Ovary (tissue), 7 donors: ENCODE measurements at regions not wholly inside any gene's neighbourhood (a gene's known extent, or its start where the extent isn't known, plus 50 kb on each side); places are given as distances from the start of the nearest gene placed in this dataset.

Experiments used
- DNase-seq, 5 donors: peaks; one replicate each; pipeline ENCODE4 v3.0.0-alpha.2; 2019 to 2020
- H3K27ac ChIP-seq, 2 donors: fragments of 200-600 bp; one replicate each; pipeline versions ENCODE4 v1.5.1 to v1.8.0; 2019 to 2022
- H3K27me3 ChIP-seq: fragments of 200-600 bp; one replicate; pipeline ENCODE4 v1.8.0; 2022
- H3K36me3 ChIP-seq: fragments of 200-600 bp; sonication (generic); one replicate; pipeline ENCODE4 v1.5.1; 2019
- H3K4me1 ChIP-seq: one replicate; pipeline ENCODE4 v1.8.1; 2013; ENCODE audit warnings: mild to moderate bottlenecking, moderate library complexity; ENCODE audit not compliant: insufficient read depth
- H3K4me3 ChIP-seq: fragments of 200-600 bp; sonication (generic); one replicate; pipeline ENCODE4 v1.5.1; 2017
- H3K9me3 ChIP-seq, 2 donors: fragments of 200-600 bp in 1 of 2; sonication (generic) in 1 of 2; one replicate each; pipeline versions ENCODE4 v1.5.1 to v1.8.1; 2013 to 2019; ENCODE audit warnings: mild to moderate bottlenecking in 1 of 2, moderate library complexity in 1 of 2
- CTCF ChIP-seq, 3 donors: fragments of 450-650 bp in 2 of 3; fragments of 200-600 bp in 1 of 3; IDR thresholded peaks; one replicate each; pipeline versions ENCODE4 v1.5.1 to v1.8.0; 2016 to 2022; ENCODE audit warnings: antibody characterized with exemption in 3 of 3, mild to moderate bottlenecking in 1 of 3
- EP300 ChIP-seq: sonication (generic); formaldehyde crosslinking; IDR thresholded peaks from one replicate; pipeline ENCODE4 v1.6.1; 2017; ENCODE audit warnings: antibody characterized with exemption
- POLR2A ChIP-seq: fragments of 450-650 bp; IDR thresholded peaks from one replicate; pipeline ENCODE4 v1.6.1; 2017; ENCODE audit warnings: antibody characterized with exemption, mild to moderate bottlenecking, moderate library complexity
- WGBS, 3 donors: extraction: QIAGEN DNeasy Blood & Tissue Kit in 1 of 3; methylation state at CpG; one replicate each; pipeline versions ENCODE4 v1.1.5 to v1.1.7; 2013 to 2017; 5-methylcytosine and 5-hydroxymethylcytosine counted together
- intact Hi-C, 4 donors: fragments of 100-400 bp; cut with DNase I; formaldehyde crosslinking; loops; one replicate each; pipeline versions ENCODE4 v1.11.0 to v1.15.1; 2022 to 2023
- donor health status: DM: no; HTN: no; CAD: no; lungs with moderate emphysema.
- donor health status: DM: no; HTN: no; CAD: no.
- donor health status: Bipolar disorder and iron deficiency.
- donor health status: DM: no; HTN: no; CAD: no.
- donor health status: DM: yes; HTN: yes; CAD: no.

DNA sequence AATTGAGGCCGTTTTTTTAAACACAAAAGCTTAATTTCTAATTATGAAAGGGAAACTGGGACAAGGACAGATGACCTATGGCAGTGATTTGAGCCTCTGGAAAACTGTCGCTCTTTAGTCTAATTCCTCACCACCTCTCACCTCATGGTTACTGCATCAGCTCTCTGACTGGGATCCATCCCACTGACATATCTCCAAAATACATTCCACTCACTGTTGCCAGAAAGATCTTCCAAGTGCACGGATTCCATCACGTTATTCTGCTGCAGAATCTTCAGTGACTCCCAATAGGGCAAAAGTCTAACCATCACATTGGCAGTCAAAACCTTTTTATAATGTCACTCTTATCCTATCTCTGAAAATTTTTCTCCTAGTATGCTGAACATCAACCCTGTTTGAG is 132.3 kb upstream of the MB21D2 start:
- H3K36me3 ChIP-seq: no peaks in the 10 kb centered on the region
- no peak for DNase-seq
- no peak for TF ChIP-seq POLR2A
- no peak for TF ChIP-seq EP300
- no peak for TF ChIP-seq CTCF (IDR thresholded peaks at IDR 0.05)
- H3K27ac ChIP-seq: no peak overlapping the region
- H3K9me3 ChIP-seq: no peaks in the 10 kb centered on the region
- WGBS, 3 donors: 19 to 28% (median 23%) methylated on average over 4 of the region's 4 CpGs
- no peaks in the 10 kb centered on the region for H3K4me1 ChIP-seq
- no peak overlapping the region for H3K4me3 ChIP-seq
- H3K27me3 ChIP-seq: no peaks in the 10 kb centered on the region
- intact Hi-C loops: loop anchor here in 3 of 4 donors (5.0 to 10.0 kb wide), 3 partner anchors 95 to 235 kb away; no protein-coding TSS in a partner anchor

GRCh38 chr3:193051314-193051713 is 133.7 kb upstream of the MB21D2 start:
- TF ChIP-seq POLR2A: no peak
- no peak for TF ChIP-seq EP300
- TF ChIP-seq CTCF (IDR thresholded peaks at IDR 0.05): no peak
- no peaks in the 10 kb centered on the region for H3K36me3 ChIP-seq
- no peak overlapping the region for H3K4me3 ChIP-seq

GRCh38 chr3:193052354-193053045 is 134.8 kb upstream of the MB21D2 start:
- Histone ChIP-seq H3K36me3 (no peaks in the 10 kb centered on the region), H3K9me3 (no peaks in the 10 kb centered on the region), H3K4me1 (no peaks in the 10 kb centered on the region), H3K27me3 (no peaks in the 10 kb centered on the region), H3K27ac (no peak overlapping the region), H3K4me3 (no peak overlapping the region)
- intact Hi-C loops: loop anchor here in 1 of 4 donors (10.0 kb wide), 1 partner anchor 98 kb away; no protein-coding TSS in a partner anchor
- no peak for DNase-seq
- TF ChIP-seq CTCF (IDR thresholded peaks at IDR 0.05) (no peak), EP300 (no peak), POLR2A (no peak)
- 52 to 70% (median 66%) methylated on average over 8 of the region's 8 CpGs for WGBS, 3 donors

More at GRCh38 chr3:193051314-193051713, 133.7 kb upstream of the MB21D2 start:
- Histone ChIP-seq H3K27me3 (no peaks in the 10 kb centered on the region), H3K4me1 (no peaks in the 10 kb centered on the region), H3K9me3 (no peaks in the 10 kb centered on the region), H3K27ac (no peak overlapping the region)
- 82 to 89% (median 82%) methylated on average over 4 of the region's 4 CpGs for whole genome bisulfite sequencing, 3 donors
- intact Hi-C loops: loop anchor here in 1 of 4 donors (10.0 kb wide), 1 partner anchor 97 kb away; no protein-coding TSS in a partner anchor
- no peak for DNase-seq

DNA sequence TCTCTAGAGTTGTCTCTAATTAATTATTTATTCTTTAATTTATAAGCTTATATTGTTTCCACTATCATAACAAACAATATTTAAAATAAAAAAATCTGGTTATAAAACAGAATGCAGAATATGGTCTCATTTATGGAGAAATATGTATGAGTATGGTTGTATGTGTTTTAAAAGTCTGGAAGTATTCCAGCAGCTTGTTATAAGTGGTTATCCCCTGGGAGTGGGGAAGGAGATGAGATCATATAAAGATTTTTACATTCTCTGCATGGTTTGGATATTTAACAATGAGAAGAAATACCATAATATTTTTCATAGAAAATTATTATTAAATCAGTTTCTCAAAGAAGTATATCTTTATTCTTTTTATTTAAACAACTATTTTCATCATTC is 135.4 kb upstream of the MB21D2 start:
- Histone ChIP-seq H3K27ac (no peak overlapping the region), H3K27me3 (no peaks in the 10 kb centered on the region), H3K4me3 (no peak overlapping the region), H3K9me3 (no peaks in the 10 kb centered on the region), H3K4me1 (no peaks in the 10 kb centered on the region), H3K36me3 (no peaks in the 10 kb centered on the region)
- intact Hi-C loops: loop anchor here in 1 of 4 donors (10.0 kb wide), 1 partner anchor 98 kb away; no protein-coding TSS in a partner anchor
- no peak for DNase-seq
- TF ChIP-seq POLR2A (no peak), EP300 (no peak), CTCF (IDR thresholded peaks at IDR 0.05) (no peak)
